T-helper 2 cell treated with Interferon-gamma antibody and Interleukin-4, amounts not matched to agents 5 μg/mL and 100 μg/mL, for 36 hours (primary cell): ENCODE measurements at regions not wholly inside any gene's neighbourhood (a gene's known extent, or its start where the extent isn't known, plus 50 kb on each side); places are given as distances from the start of the nearest gene placed in this dataset.

Source experiments
- DNase-seq: peaks from one replicate; pipeline ENCODE4 v3.0.0; 2021; ENCODE audit warnings: low spot score
- H3K27ac Mint-ChIP-seq: one replicate; pipeline ENCODE4 v1.8.0; 2021; ENCODE audit warnings: mild to moderate bottlenecking, mixed read lengths
- H3K27me3 Mint-ChIP-seq: one replicate; pipeline ENCODE4 v1.8.0; 2021; ENCODE audit warnings: low read depth, mixed read lengths
- H3K36me3 Mint-ChIP-seq: one replicate; pipeline ENCODE4 v1.8.0; 2021; ENCODE audit warnings: low read depth, mixed read lengths
- H3K4me1 Mint-ChIP-seq: one replicate; pipeline ENCODE4 v1.8.0; 2021; ENCODE audit warnings: low read depth, mixed read lengths
- H3K4me3 Mint-ChIP-seq: one replicate; pipeline ENCODE4 v1.8.0; 2022; ENCODE audit warnings: mild to moderate bottlenecking, moderate library complexity, mixed read lengths
- H3K9me3 Mint-ChIP-seq: one replicate; pipeline ENCODE4 v1.8.0; 2021; ENCODE audit warnings: mixed read lengths

DNA sequence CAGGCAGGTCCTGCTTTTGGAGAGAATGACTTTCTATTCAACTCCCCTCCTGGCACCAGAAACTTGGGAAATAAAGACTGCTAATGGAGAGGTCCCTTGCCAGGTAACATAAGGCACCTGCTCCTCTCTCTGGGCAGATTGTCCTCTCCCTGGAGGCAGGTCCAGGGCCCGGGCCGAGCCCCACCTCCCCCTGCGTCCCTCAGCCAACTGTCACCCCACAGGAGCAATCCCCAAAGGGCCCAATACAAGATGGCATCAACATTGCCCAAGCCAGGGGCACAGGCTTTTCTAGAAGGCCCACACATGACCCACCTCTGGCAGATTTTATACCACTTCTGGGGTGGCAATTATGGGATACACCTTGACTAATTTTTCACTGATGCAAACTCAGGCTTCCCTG, 145.2 kb downstream of the HERPUD2 start:
- H3K27me3 Mint-ChIP-seq: peaks cover 11% of the 10 kb centered on the region
- no peaks in the 10 kb centered on the region for H3K36me3 Mint-ChIP-seq
- DNase-seq: no peak
- H3K4me3 Mint-ChIP-seq: no peak overlapping the region
- H3K27ac Mint-ChIP-seq: no peak overlapping the region
- H3K4me1 Mint-ChIP-seq: no peaks in the 10 kb centered on the region
- H3K9me3 Mint-ChIP-seq: no peaks in the 10 kb centered on the region

- Mint-ChIP-seq H3K9me3 (no peaks in the 10 kb centered on the region), H3K27me3 (peaks cover 18% of the 10 kb centered on the region), H3K4me3 (no peak overlapping the region), H3K36me3 (no peaks in the 10 kb centered on the region), H3K4me1 (no peaks in the 10 kb centered on the region), H3K27ac (no peak overlapping the region)
- no peak for DNase-seq
Measured at GRCh38 chr7:35548291-35548690, 146.6 kb downstream of the HERPUD2 start.

DNA sequence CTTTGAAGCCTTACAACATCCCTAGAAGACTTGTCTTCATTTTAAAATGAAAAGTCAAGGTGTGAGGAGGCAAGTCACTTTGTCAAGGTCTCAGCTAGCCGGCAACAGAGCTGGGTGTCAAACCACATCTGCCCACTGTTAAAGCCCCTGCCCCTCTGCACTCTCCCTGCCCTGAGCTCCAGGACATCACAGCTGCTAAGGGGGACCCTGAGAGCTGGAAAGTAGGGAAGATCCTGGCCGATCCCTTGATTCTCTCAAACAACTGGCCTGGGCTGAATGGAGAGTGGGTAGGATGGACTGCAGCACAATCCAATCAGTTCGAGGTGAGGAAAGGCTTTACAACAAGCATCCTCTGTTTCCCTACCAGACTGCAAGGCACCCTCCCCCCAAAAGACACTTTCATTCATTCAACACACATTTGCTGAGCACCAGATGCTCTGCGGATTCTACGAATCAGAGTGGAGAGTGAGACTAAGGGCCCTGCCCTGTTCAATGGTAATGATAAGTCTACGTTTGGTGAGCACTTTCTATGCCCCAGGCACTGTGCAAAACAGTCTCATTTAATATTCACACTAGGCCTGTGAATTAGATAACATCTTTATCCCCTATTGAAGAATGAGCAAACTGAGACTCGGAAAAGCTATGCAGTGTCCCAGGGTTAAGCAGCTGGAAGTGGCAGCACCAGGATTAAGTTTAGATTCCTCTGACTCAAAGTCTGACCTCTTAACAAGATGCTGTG, 148.1 kb downstream of the HERPUD2 start:
- Mint-ChIP-seq H3K27ac (no peak overlapping the region), H3K4me1 (no peaks in the 10 kb centered on the region), H3K36me3 (no peaks in the 10 kb centered on the region), H3K27me3 (peaks cover 21% of the 10 kb centered on the region), H3K9me3 (no peaks in the 10 kb centered on the region), H3K4me3 (no peak overlapping the region)
- no peak for DNase-seq

DNA sequence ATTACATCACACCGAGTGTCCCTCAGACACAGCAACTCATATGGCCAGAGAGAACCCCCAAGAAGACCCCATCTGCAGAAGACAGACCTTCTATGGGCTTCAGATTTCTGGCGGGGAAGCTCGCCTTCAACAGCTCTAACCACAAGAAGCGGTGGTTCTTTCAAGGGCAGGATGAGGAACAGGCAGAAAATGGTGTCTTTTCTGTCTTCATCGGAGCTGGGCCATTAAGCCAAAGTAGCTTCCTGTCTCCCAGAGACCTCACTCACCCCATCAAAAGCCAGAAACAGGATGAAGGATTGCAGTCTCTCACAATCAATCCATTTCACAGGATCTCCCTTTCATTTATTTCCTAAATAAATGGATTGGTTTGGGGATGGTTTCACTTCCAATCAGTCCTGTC, 149.1 kb downstream of the HERPUD2 start:
- H3K9me3 Mint-ChIP-seq: no peaks in the 10 kb centered on the region
- no peak overlapping the region for H3K4me3 Mint-ChIP-seq
- no peaks in the 10 kb centered on the region for H3K36me3 Mint-ChIP-seq
- no peak for DNase-seq
- H3K27me3 Mint-ChIP-seq: peaks cover 21% of the 10 kb centered on the region
- H3K27ac Mint-ChIP-seq: no peak overlapping the region
- no peaks in the 10 kb centered on the region for H3K4me1 Mint-ChIP-seq

GRCh38 chr7:35544028-35544742, 150.8 kb downstream of the HERPUD2 start:
- Mint-ChIP-seq H3K4me3 (no peak overlapping the region), H3K27me3 (peaks cover 25% of the 10 kb centered on the region), H3K4me1 (no peaks in the 10 kb centered on the region), H3K36me3 (no peaks in the 10 kb centered on the region), H3K27ac (no peak overlapping the region), H3K9me3 (no peaks in the 10 kb centered on the region)
- no peak for DNase-seq

- Mint-ChIP-seq H3K27ac (no peak overlapping the region), H3K27me3 (peaks cover 23% of the 10 kb centered on the region), H3K4me1 (peaks cover 3% of the 10 kb centered on the region), H3K36me3 (no peaks in the 10 kb centered on the region), H3K9me3 (no peaks in the 10 kb centered on the region), H3K4me3 (peak overlapping the region; percentile 64)
- peak; percentile 68 for DNase-seq
Measured at GRCh38 chr7:35537067-35538023, 157.6 kb downstream of the HERPUD2 start.

- peaks cover 3% of the 10 kb centered on the region for H3K4me1 Mint-ChIP-seq
- no peaks in the 10 kb centered on the region for H3K36me3 Mint-ChIP-seq
- H3K27ac Mint-ChIP-seq: no peak overlapping the region
- H3K9me3 Mint-ChIP-seq: no peaks in the 10 kb centered on the region
- peaks cover 23% of the 10 kb centered on the region for H3K27me3 Mint-ChIP-seq
- H3K4me3 Mint-ChIP-seq: peak overlapping the region; percentile 48
- no peak for DNase-seq
Measured at GRCh38 chr7:35536396-35536826, 158.5 kb downstream of the HERPUD2 start.

- Mint-ChIP-seq H3K4me1 (peaks cover 3% of the 10 kb centered on the region), H3K27me3 (peaks cover 19% of the 10 kb centered on the region), H3K27ac (no peak overlapping the region), H3K9me3 (no peaks in the 10 kb centered on the region), H3K36me3 (no peaks in the 10 kb centered on the region), H3K4me3 (no peak overlapping the region)
- no peak for DNase-seq
Measured at GRCh38 chr7:35533902-35534301, 161.0 kb downstream of the HERPUD2 start.

DNA sequence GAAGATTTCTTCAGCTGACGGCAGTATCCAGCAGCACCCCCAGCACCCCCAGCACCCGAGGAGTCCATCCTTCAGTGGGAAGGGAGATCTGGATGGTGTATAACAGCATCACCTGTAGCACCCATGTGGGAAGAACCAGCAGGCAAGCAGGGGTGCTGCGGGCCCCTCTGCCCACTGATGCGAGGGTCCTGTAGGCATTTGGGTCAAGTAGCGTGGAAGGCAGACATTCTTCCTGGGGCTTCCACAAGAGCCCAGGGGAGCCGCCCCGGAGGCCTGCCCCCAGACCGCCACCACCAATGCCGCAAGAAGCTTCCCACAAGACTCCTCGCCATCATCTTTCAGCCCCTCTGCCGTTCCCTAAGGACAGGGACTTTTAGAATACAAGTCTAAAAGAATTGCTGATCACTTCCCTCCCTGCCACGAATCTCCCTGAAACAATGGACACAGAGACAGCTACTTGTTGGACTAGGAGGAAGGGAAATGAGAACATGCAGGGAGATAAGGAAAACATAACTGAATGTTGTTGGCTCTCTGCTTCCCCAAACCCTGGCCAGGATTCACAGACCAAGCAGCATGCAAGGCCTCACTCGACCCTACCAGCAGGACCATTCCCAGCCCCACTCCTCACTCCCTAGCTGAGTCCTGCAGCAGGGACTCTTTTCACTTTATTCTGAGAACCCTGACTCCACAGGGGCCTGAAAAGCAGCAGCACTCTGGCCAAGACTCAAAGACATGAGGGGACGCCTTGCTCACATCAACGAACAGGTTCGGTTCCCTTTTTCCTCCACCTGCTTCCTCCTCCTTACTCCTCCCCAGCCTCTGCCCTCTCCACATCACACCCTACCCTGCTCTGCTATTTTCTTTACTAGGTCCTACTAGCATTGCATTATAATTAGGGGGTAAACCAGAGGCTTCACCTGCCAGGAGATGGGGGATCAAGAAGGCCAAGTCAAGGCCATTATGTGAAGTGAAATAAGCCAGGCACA, 164.5 kb downstream of the HERPUD2 start:
- Mint-ChIP-seq H3K4me3 (no peak overlapping the region), H3K9me3 (no peaks in the 10 kb centered on the region), H3K36me3 (no peaks in the 10 kb centered on the region), H3K4me1 (no peaks in the 10 kb centered on the region), H3K27me3 (peaks cover 3% of the 10 kb centered on the region), H3K27ac (no peak overlapping the region)
- DNase-seq: no peak

- Mint-ChIP-seq H3K27ac (no peak overlapping the region), H3K4me1 (no peaks in the 10 kb centered on the region), H3K27me3 (peaks cover 3% of the 10 kb centered on the region), H3K4me3 (no peak overlapping the region), H3K36me3 (no peaks in the 10 kb centered on the region), H3K9me3 (no peaks in the 10 kb centered on the region)
- no peak for DNase-seq
Measured at GRCh38 chr7:35529713-35530112, 165.2 kb downstream of the HERPUD2 start.

GRCh38 chr7:35528381-35528977, 166.5 kb downstream of the HERPUD2 start:
- Mint-ChIP-seq H3K4me3 (no peak overlapping the region), H3K27me3 (no peaks in the 10 kb centered on the region), H3K4me1 (no peaks in the 10 kb centered on the region), H3K27ac (no peak overlapping the region), H3K36me3 (no peaks in the 10 kb centered on the region), H3K9me3 (no peaks in the 10 kb centered on the region)
- no peak for DNase-seq

- Mint-ChIP-seq H3K4me3 (no peak overlapping the region), H3K27ac (no peak overlapping the region), H3K36me3 (no peaks in the 10 kb centered on the region), H3K27me3 (peaks cover 3% of the 10 kb centered on the region), H3K9me3 (no peaks in the 10 kb centered on the region), H3K4me1 (no peaks in the 10 kb centered on the region)
- DNase-seq: no peak
Measured at GRCh38 chr7:35526645-35527044, 168.3 kb downstream of the HERPUD2 start.
